Nephron progenitor cell (in vitro differentiated cells): ENCODE measurements at regions not wholly inside any gene's neighbourhood (a gene's known extent, or its start where the extent isn't known, plus 50 kb on each side); places are given as distances from the start of the nearest gene placed in this dataset.

Experiments
- DNase-seq: peaks from one replicate; pipeline ENCODE4 v3.0.0; 2021
- H3K27ac Mint-ChIP-seq: 2 replicates; pipeline ENCODE4 v1.8.0; 2021; ENCODE audit warnings: mild to moderate bottlenecking, moderate library complexity, mixed read lengths
- H3K27me3 Mint-ChIP-seq: 2 replicates; pipeline ENCODE4 v1.8.0; 2021; ENCODE audit warnings: mild to moderate bottlenecking, low read depth, mixed read lengths; ENCODE audit not compliant: poor library complexity
- H3K36me3 Mint-ChIP-seq: 2 replicates; pipeline ENCODE4 v1.8.0; 2021; ENCODE audit warnings: low read depth, mixed read lengths
- H3K4me1 Mint-ChIP-seq: 2 replicates; pipeline ENCODE4 v1.8.0; 2021; ENCODE audit warnings: mixed read lengths
- H3K4me3 Mint-ChIP-seq: 2 replicates; pipeline ENCODE4 v1.8.0; 2021; ENCODE audit warnings: mild to moderate bottlenecking, moderate library complexity, mixed read lengths
- H3K9me3 Mint-ChIP-seq: 2 replicates; pipeline ENCODE4 v1.8.0; 2021; ENCODE audit warnings: mild to moderate bottlenecking, moderate library complexity, mixed read lengths
- TF ChIP-seq, protein P1 (sequence below): fragments of 200-600 bp; sonication (generic); IDR thresholded peaks from 2 replicates; pipeline ENCODE4 v1.5.0; 2021; ENCODE audit warnings: antibody characterized with exemption

DNA sequence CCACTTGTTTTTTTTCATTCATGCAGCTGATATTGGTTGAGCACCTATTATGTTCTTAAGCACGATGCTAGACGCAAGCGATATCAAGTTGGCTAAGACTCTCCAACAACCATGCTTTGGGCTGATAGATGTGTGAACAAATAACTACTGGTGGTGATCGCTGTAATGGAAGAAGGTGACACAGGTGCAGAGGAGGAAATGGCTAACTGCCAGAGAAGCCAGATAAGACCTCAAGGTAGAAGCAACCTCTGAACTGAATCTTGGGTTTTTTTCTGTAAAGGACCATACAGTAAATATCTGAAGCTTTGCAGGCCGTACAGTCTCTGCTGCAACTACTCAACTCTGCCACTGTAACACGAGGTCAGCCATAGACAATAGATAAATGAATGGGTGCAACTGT, 97.9 kb downstream of the C17orf67 start:
- no peak overlapping the region for H3K4me3 Mint-ChIP-seq
- H3K4me1 Mint-ChIP-seq, result peaks cover 21% of the 10 kb centered on the region
- no peaks in the 10 kb centered on the region for H3K36me3 Mint-ChIP-seq

DNA sequence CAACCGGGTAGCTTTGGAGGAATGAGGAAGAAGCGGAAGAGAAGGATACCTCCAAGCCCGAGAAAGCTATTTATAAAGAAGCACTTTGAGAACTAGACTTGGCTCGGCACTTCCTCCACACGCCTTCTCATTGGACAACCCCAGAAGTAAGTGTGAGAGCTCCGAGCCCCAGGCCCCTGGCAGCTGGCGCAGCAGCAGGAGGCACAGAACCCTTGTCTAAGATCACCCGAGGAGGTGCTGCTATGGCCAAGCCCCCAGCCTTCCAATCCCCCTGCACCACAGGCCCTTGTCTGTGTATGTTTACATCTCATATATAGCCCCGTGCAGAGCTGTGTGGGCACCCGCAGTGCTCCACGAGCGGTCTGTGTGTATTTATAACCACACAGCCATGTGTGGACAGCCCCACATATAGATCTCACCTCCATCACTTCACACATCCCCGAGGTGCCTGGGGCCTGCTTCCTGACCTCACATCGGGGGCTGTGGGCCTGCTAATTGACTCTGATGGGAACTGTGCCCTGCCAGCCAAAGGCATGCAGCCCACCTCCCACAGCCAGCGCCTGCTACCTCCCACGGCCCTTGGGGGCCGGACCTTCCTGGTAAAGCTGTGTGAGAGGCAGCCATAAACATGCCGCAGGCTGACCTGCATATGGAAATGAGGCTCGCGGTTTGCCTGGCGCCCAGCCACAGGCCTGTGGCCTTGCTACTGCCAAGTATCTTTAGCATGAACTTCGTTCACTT, 96.1 kb downstream of the C17orf67 start:
- TF ChIP-seq, protein P1, sequence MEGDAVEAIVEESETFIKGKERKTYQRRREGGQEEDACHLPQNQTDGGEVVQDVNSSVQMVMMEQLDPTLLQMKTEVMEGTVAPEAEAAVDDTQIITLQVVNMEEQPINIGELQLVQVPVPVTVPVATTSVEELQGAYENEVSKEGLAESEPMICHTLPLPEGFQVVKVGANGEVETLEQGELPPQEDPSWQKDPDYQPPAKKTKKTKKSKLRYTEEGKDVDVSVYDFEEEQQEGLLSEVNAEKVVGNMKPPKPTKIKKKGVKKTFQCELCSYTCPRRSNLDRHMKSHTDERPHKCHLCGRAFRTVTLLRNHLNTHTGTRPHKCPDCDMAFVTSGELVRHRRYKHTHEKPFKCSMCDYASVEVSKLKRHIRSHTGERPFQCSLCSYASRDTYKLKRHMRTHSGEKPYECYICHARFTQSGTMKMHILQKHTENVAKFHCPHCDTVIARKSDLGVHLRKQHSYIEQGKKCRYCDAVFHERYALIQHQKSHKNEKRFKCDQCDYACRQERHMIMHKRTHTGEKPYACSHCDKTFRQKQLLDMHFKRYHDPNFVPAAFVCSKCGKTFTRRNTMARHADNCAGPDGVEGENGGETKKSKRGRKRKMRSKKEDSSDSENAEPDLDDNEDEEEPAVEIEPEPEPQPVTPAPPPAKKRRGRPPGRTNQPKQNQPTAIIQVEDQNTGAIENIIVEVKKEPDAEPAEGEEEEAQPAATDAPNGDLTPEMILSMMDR, result no peak
- H3K4me1 Mint-ChIP-seq, result peaks cover 21% of the 10 kb centered on the region
- peak; percentile 16 for DNase-seq
- H3K36me3 Mint-ChIP-seq, result no peaks in the 10 kb centered on the region
- peaks cover 2% of the 10 kb centered on the region for H3K27me3 Mint-ChIP-seq
- no peak overlapping the region for H3K27ac Mint-ChIP-seq
- no peak overlapping the region for H3K4me3 Mint-ChIP-seq
- H3K9me3 Mint-ChIP-seq, result no peaks in the 10 kb centered on the region

More for the DNA sequence above, 97.9 kb downstream of the C17orf67 start:
- H3K27me3 Mint-ChIP-seq, result peaks cover 5% of the 10 kb centered on the region
- H3K9me3 Mint-ChIP-seq, result no peaks in the 10 kb centered on the region
- TF ChIP-seq, protein P1, result no peak
- no peak overlapping the region for H3K27ac Mint-ChIP-seq
- no peak for DNase-seq

DNA sequence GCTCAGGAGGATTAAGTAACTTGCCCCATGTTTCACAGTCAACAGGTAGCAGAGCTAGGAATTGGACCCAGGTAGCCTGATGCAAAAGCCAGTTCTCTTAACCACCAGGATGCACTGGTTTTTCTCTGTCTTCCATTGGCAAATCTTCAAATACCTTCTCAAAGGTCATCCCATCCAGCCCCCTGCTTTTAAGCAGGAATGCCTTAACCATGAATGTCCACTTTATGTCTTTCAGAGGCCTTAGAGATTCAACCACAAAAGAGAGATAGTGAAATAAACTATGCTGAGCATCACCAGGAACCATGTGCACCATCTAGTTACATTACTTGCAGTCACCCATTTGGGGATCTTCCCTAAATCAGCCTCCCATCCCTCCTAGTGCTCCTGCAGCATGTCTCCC, 94.3 kb downstream of the C17orf67 start:
- Mint-ChIP-seq H3K27me3 (peaks cover 4% of the 10 kb centered on the region), H3K4me1 (peaks cover 21% of the 10 kb centered on the region), H3K36me3 (no peaks in the 10 kb centered on the region), H3K9me3 (peaks cover 10% of the 10 kb centered on the region), H3K27ac (no peak overlapping the region), H3K4me3 (no peak overlapping the region)
- TF ChIP-seq, protein P1, result no peak
- no peak for DNase-seq

DNA sequence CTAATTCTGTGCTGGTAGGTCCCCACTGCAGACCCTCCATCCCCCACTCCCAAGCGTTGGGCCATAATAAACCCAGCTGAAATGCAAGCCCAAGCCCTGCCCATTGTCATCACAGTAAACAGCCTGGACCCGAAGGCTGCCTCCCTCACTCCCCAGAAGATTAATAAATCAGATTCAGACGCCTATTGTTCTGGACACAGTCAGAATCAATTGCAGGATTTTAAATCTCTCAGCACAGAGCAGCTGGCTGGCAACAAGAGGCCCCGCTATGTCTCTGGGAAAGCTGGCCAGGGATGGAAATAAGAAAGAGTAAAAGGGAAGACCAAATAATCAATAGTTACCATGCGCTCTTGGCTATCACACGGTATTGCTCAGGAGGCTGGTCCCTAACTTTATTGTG, 93.9 kb downstream of the C17orf67 start:
- no peak for DNase-seq
- no peaks in the 10 kb centered on the region for H3K36me3 Mint-ChIP-seq
- H3K9me3 Mint-ChIP-seq, result peaks cover 12% of the 10 kb centered on the region
- TF ChIP-seq, protein P1, result no peak
- peaks cover 4% of the 10 kb centered on the region for H3K27me3 Mint-ChIP-seq
- no peak overlapping the region for H3K4me3 Mint-ChIP-seq
- peaks cover 21% of the 10 kb centered on the region for H3K4me1 Mint-ChIP-seq
- no peak overlapping the region for H3K27ac Mint-ChIP-seq

DNA sequence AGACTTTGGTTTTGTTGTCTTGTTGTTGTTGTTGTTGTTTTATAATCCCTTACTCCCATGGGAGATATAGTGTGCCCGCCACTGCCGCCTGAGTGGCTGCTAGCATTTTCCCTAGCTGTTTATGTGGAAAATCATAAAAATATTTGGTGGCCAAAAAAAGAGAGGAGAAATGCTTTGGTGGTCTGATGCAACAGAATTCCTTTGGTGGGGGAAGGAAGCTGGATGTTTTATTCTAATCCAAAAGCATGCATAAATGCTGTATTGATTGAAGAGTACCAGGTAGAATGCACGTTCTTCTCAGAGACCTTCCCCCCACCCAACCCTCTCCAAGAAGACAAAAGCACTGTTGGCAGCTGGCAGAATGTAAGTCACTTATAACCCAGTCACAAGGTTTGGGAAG, 93.2 kb downstream of the C17orf67 start:
- Mint-ChIP-seq H3K9me3 (peaks cover 16% of the 10 kb centered on the region), H3K4me3 (no peak overlapping the region), H3K36me3 (no peaks in the 10 kb centered on the region), H3K4me1 (peaks cover 21% of the 10 kb centered on the region), H3K27me3 (peaks cover 4% of the 10 kb centered on the region), H3K27ac (no peak overlapping the region)
- TF ChIP-seq, protein P1, result no peak
- DNase-seq, result no peak
